Esophagus muscularis mucosa (tissue), 4 donors: ENCODE measurements at regions not wholly inside any gene's neighbourhood (a gene's known extent, or its start where the extent isn't known, plus 50 kb on each side); places are given as distances from the start of the nearest gene placed in this dataset.
"Not testable (repeated sequence)": the region's sequence is repeated elsewhere in the genome, so short reads cannot be mapped to it uniquely, and the experiment has no call there.

Experiments used
- DNase-seq: peaks from one replicate; pipeline ENCODE4 v3.0.0-alpha.2; 2017; ENCODE audit errors: extremely low spot score
- H3K27ac ChIP-seq, 4 donors: fragments of 200-600 bp; sonication (generic); replicated peaks in 1 of 4; 1 replicate in 3 of 4; 2 replicates in 1 of 4; pipeline ENCODE4 v1.5.1; 2016 to 2019; ENCODE audit warnings: mild to moderate bottlenecking in 1 of 4
- H3K27me3 ChIP-seq, 4 donors: fragments of 200-600 bp; sonication (generic); one replicate each; pipeline versions ENCODE4 v1.5.1 to v1.6.0; 2016 to 2019
- H3K36me3 ChIP-seq, 4 donors: fragments of 200-600 bp; sonication (generic); one replicate each; pipeline ENCODE4 v1.5.1; 2016 to 2019
- H3K4me1 ChIP-seq, 4 donors: fragments of 200-600 bp; sonication (generic); one replicate each; pipeline ENCODE4 v1.5.1; 2016 to 2019
- H3K4me3 ChIP-seq, 4 donors: fragments of 200-600 bp; sonication (generic); 1 replicate in 2 of 4; 2 replicates in 2 of 4; pipeline ENCODE4 v1.5.1; 2016 to 2019; ENCODE audit warnings: mild to moderate bottlenecking in 4 of 4, moderate library complexity in 1 of 4
- H3K9me3 ChIP-seq, 4 donors: fragments of 200-600 bp; sonication (generic); 1 replicate in 3 of 4; 2 replicates in 1 of 4; pipeline ENCODE4 v1.5.1; 2016 to 2019
- EP300 ChIP-seq: sonication (generic); formaldehyde crosslinking; IDR thresholded peaks from one replicate; pipeline ENCODE4 v1.6.1; 2017; ENCODE audit warnings: antibody characterized with exemption
- POLR2A ChIP-seq: fragments of 450-650 bp; IDR thresholded peaks from one replicate; pipeline ENCODE4 v1.6.1; 2017; ENCODE audit warnings: antibody characterized with exemption, moderate library complexity, mild to moderate bottlenecking, low read depth
- POLR2AphosphoS5 ChIP-seq, 2 donors: sonication (generic); formaldehyde crosslinking; IDR thresholded peaks; one replicate each; pipeline ENCODE4 v1.6.1; 2017; ENCODE audit warnings: antibody characterized with exemption in 2 of 2
- WGBS: methylation state at CpG from one replicate; pipeline ENCODE4 v1.1.5; 2018; 5-methylcytosine and 5-hydroxymethylcytosine counted together
- intact Hi-C: fragments of 100-400 bp; cut with DNase I; formaldehyde crosslinking; loops from one replicate; pipeline ENCODE4 v1.15.1; 2023
- TF ChIP-seq, protein P1 (sequence below), 3 experiments: fragments of 200-600 bp in 2 of 3; fragments of 450-650 bp in 1 of 3; sonication (generic) in 2 of 3; IDR thresholded peaks; one replicate each; pipeline ENCODE4 v1.5.1; 2017 to 2019; ENCODE audit warnings: antibody characterized with exemption in 3 of 3, mild to moderate bottlenecking in 2 of 3, moderate library complexity in 1 of 3

DNA sequence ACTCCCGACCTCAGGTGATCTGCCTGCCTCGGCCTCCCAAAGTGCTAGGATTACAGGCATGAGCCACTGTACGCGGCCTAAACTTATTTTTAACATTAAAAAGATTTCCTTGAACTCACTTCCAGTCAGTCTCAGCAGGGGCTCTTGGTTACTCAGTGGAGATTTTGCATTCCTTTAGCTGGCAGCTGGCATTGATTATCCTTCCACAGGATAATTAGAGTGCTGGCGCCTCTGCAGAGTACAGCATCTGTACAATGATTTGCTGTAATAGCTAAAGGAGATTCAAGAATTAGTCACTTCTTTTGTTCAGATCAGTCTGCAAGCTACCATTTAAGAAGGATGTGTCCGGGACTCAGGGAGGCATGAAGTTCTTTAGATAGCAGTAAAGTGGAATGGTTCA is 125.0 kb upstream of the NPY start:
- Histone ChIP-seq H3K9me3 (no peaks in the 10 kb centered on the region), H3K36me3 (no peaks in the 10 kb centered on the region), H3K27me3 (no peaks in the 10 kb centered on the region), H3K4me1 (no peaks in the 10 kb centered on the region), H3K27ac (no peak overlapping the region), H3K4me3 (no peak overlapping the region)
- TF ChIP-seq, protein P1, sequence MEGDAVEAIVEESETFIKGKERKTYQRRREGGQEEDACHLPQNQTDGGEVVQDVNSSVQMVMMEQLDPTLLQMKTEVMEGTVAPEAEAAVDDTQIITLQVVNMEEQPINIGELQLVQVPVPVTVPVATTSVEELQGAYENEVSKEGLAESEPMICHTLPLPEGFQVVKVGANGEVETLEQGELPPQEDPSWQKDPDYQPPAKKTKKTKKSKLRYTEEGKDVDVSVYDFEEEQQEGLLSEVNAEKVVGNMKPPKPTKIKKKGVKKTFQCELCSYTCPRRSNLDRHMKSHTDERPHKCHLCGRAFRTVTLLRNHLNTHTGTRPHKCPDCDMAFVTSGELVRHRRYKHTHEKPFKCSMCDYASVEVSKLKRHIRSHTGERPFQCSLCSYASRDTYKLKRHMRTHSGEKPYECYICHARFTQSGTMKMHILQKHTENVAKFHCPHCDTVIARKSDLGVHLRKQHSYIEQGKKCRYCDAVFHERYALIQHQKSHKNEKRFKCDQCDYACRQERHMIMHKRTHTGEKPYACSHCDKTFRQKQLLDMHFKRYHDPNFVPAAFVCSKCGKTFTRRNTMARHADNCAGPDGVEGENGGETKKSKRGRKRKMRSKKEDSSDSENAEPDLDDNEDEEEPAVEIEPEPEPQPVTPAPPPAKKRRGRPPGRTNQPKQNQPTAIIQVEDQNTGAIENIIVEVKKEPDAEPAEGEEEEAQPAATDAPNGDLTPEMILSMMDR (IDR thresholded peaks at IDR 0.05), result no peak
- TF ChIP-seq POLR2AphosphoS5 (IDR thresholded peaks at IDR 0.05) (no peak), POLR2A (no peak), EP300 (no peak)
- DNase-seq, result peak; percentile 12
- intact Hi-C loops, result no loop called here
- 87% methylated on average over 6 of the region's 6 CpGs for WGBS

DNA sequence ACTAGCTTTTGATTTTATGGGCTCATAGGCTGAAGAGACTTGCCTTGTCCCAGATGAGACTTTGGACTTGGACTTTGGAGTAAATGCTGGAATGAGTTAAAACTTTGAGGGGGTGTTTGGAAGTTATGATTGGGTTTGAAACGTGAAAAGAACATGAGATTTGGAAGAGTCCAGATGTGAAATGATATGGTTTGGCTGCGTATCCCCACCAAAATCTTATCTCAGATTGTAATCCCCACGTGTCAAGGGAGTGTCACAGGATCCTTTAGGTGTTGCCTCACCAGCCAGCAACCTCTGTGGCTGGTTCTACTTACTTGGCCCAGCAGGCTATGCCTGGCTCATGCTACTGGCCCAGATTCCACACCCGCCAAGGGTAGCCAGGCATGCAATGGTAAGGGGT is 119.6 kb upstream of the NPY start:
- no peaks in the 10 kb centered on the region for H3K9me3 ChIP-seq
- intact Hi-C loops, result no loop called here

DNA sequence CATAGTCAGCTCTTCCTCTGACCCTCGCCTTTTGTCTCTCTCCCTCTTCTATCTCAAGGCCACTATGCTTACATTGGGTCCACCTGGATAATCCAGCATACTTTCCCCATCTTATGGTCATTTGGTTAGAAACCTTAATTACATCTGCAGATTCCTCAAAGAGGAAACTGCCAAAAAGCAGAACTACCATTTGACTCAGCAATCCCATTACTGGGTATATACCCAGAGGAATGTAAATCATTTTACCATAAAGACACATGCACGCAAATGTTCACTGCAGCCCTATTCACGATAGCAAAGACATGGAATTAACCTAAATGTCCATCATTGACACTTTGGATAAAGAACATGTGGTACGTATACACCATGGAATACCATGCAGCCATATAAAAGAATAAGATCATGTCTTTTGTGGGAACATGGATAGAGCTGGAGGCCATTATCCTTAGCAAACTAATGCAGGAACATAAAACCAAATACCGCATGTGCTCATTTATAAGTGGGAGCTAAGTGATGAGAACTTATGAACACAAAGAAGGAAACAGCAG is 114.8 kb upstream of the NPY start:
- H3K27me3 ChIP-seq, result peaks cover 0 to 5% (median 0%) of the 10 kb centered on the region in 4 donors
- no peak overlapping the region for H3K4me3 ChIP-seq
- TF ChIP-seq POLR2A, result no peak
- no peaks in the 10 kb centered on the region for H3K36me3 ChIP-seq
- DNase-seq, result no peak
- no peak overlapping the region for H3K27ac ChIP-seq
- intact Hi-C loops, result no loop called here
- no peaks in the 10 kb centered on the region for H3K4me1 ChIP-seq
- H3K9me3 ChIP-seq, result no peaks in the 10 kb centered on the region
- 80% methylated on average over 5 of the region's 5 CpGs for WGBS

More for the DNA sequence above, 119.6 kb upstream of the NPY start:
- Histone ChIP-seq H3K4me1 (no peaks in the 10 kb centered on the region), H3K27me3 (peaks cover 0 to 5% (median 0%) of the 10 kb centered on the region in 4 donors), H3K36me3 (no peaks in the 10 kb centered on the region), H3K27ac (no peak overlapping the region), H3K4me3 (no peak overlapping the region)
- 54% methylated on average over 4 of the region's 4 CpGs for WGBS
- DNase-seq, result no peak
- TF ChIP-seq, protein P1 (IDR thresholded peaks at IDR 0.05), result no peak
- TF ChIP-seq POLR2AphosphoS5 (IDR thresholded peaks at IDR 0.05) (no peak), EP300 (no peak), POLR2A (no peak)

DNA sequence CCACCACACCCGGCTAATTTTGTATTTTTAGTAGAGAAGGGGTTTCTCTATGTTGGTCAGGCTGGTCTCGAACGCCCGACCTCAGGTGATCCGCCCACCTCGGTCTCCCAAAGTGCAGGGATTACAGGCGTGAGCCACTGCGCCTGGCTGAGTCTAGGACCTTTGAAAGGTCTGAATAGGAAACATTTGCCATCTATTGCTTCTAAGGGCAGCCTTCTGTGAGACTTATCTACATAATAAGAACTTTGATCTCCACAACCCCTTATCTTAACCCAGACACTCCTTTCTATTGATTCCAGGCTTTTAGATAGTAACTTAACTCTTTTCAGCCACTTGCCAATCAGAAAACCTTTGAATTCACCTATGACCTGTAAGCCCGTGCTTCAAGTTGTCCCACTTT is 112.0 kb upstream of the NPY start:
- H3K36me3 ChIP-seq, DNase-seq, H3K9me3 ChIP-seq, H3K4me3 ChIP-seq, intact Hi-C loops, H3K27ac ChIP-seq, H3K4me1 ChIP-seq, H3K27me3 ChIP-seq: not testable (repeated sequence)
- WGBS, result 88% methylated on average over 8 of the region's 9 CpGs

DNA sequence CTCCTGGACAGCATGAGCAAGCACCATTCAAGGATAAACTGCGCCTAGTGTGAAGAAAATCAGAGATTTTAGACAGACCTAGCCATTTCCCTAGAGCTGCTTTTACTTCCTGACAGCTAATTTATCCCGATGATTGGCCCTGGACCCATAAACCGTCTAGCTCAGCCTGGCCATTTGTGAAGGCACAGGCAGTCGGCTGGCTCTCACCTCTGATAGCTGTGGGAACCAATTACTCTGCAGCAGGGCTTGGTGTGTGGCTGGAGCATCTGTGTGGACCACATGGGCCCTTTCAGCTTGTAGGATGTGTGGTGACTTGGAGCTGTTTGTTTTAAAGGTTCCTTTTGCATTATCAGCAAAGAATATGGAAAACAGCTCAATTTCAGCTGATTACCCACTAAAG is 111.1 kb upstream of the NPY start:
- DNase-seq, result peak; percentile 62
- Histone ChIP-seq H3K36me3 (no peaks in the 10 kb centered on the region), H3K4me3 (no peak overlapping the region), H3K27me3 (no peaks in the 10 kb centered on the region), H3K4me1 (no peaks in the 10 kb centered on the region), H3K27ac (no peak overlapping the region), H3K9me3 (no peaks in the 10 kb centered on the region)
- TF ChIP-seq POLR2A, result no peak
- intact Hi-C loops, result no loop called here
- 54% methylated on average over 4 of the region's 4 CpGs for WGBS

DNA sequence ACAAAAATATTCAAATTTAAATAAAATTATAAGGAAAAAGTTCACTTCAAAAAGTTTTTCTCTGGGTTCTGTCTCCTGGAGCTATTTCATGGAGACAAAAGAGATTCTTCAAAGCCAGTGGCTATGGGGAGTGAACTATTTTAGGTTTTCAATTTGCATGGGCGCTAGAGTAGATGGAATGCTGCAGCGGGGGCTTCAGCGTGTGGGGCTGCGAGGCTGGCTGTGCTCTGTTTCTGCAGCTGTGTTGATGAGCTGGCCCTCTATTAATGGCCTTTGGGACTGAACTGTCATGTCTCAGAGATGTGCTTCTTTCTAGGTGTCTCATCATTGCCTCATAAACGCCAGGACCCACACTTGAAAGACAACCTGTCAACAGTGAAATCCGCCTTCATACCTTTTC is 108.4 kb upstream of the NPY start:
- H3K9me3 ChIP-seq, result no peaks in the 10 kb centered on the region
- H3K4me3 ChIP-seq, result no peak overlapping the region
- no peaks in the 10 kb centered on the region for H3K36me3 ChIP-seq
- intact Hi-C loops, result no loop called here
- DNase-seq, result peak; percentile 5
- H3K4me1 ChIP-seq, result no peaks in the 10 kb centered on the region
- no peaks in the 10 kb centered on the region for H3K27me3 ChIP-seq
- 70% methylated on average over 6 of the region's 6 CpGs for WGBS
- no peak overlapping the region for H3K27ac ChIP-seq
- TF ChIP-seq POLR2AphosphoS5 (IDR thresholded peaks at IDR 0.05) (no peak), POLR2A (no peak), EP300 (no peak)
- TF ChIP-seq, protein P1 (IDR thresholded peaks at IDR 0.05), result no peak
